Thoracic aorta (tissue), 2 donors: ENCODE measurements at regions not wholly inside any gene's neighbourhood (a gene's known extent, or its start where the extent isn't known, plus 50 kb on each side); places are given as distances from the start of the nearest gene placed in this dataset.

ENCODE experiments used
- ATAC-seq: fragments of 150-250 bp; one replicate; pipeline ENCODE4 v1.8.0; 2017; ENCODE audit warnings: low read depth; ENCODE audit not compliant: insufficient number of reproducible peaks, low FRiP score
- DNase-seq: peaks from one replicate; pipeline ENCODE4 v3.0.0-alpha.2; 2020; ENCODE audit warnings: low spot score
- H3K27ac ChIP-seq, 2 donors: fragments of 200-600 bp; sonication (generic); 1 replicate in 1 of 2; 2 replicates in 1 of 2; pipeline ENCODE4 v1.5.1; 2016; ENCODE audit warnings: mild to moderate bottlenecking in 2 of 2, moderate library complexity in 2 of 2
- H3K27me3 ChIP-seq: fragments of 200-600 bp; sonication (generic); replicated peaks from 2 replicates; pipeline ENCODE4 v1.6.0; 2016; ENCODE audit warnings: mild to moderate bottlenecking; ENCODE audit not compliant: insufficient read depth
- H3K36me3 ChIP-seq: fragments of 200-600 bp; sonication (generic); one replicate; pipeline ENCODE4 v1.5.1; 2016
- H3K4me1 ChIP-seq, 2 donors: fragments of 200-600 bp; sonication (generic); 1 replicate in 1 of 2; 2 replicates in 1 of 2; pipeline versions ENCODE4 v1.5.1 to v1.6.0; 2016; ENCODE audit warnings: low read depth in 2 of 2, mild to moderate bottlenecking in 1 of 2; ENCODE audit not compliant: control insufficient read depth in 1 of 2
- H3K4me3 ChIP-seq: fragments of 200-600 bp; sonication (generic); 2 replicates; pipeline ENCODE4 v1.5.1; 2016; ENCODE audit warnings: mild to moderate bottlenecking
- H3K9me3 ChIP-seq: fragments of 200-600 bp; sonication (generic); 2 replicates; pipeline ENCODE4 v1.5.1; 2016
- TF ChIP-seq, protein P1 (sequence below): fragments of 200-600 bp; sonication (generic); IDR thresholded peaks from one replicate; pipeline ENCODE4 v1.5.1; 2019; ENCODE audit warnings: antibody characterized with exemption

DNA sequence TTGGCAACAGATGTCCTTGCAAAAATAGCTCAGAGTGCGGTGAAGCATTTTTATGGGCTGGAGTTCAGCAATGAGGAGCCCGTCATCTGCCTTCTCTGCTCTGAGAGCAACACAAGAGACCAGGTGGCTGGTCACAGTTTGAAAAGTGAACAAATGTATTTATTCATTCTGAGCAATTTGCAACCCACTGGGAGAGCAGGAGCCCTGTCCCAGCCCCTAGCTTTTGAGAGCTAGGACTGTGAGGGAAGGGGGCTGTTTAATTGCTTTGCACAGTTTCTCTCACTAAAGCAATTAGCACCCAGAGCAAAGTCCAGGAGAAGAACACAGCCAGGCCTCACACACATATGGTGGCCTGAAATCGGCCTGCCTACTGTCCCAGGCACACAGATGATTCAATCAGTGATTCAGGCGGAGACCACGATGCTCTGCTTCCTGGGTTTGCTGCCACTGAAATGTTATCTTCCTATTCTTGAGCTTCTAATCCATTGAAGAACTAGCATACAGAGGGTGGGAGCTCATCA lies 646.1 kb upstream of the ACVR2A start:
- no peaks in the 10 kb centered on the region for H3K9me3 ChIP-seq
- no peaks in the 10 kb centered on the region for H3K36me3 ChIP-seq
- H3K27me3 ChIP-seq = no peaks in the 10 kb centered on the region
- ATAC-seq = no peak
- H3K27ac ChIP-seq = no peak overlapping the region
- no peaks in the 10 kb centered on the region for H3K4me1 ChIP-seq
- DNase-seq = no peak
- H3K4me3 ChIP-seq = no peak overlapping the region
- TF ChIP-seq, protein P1, sequence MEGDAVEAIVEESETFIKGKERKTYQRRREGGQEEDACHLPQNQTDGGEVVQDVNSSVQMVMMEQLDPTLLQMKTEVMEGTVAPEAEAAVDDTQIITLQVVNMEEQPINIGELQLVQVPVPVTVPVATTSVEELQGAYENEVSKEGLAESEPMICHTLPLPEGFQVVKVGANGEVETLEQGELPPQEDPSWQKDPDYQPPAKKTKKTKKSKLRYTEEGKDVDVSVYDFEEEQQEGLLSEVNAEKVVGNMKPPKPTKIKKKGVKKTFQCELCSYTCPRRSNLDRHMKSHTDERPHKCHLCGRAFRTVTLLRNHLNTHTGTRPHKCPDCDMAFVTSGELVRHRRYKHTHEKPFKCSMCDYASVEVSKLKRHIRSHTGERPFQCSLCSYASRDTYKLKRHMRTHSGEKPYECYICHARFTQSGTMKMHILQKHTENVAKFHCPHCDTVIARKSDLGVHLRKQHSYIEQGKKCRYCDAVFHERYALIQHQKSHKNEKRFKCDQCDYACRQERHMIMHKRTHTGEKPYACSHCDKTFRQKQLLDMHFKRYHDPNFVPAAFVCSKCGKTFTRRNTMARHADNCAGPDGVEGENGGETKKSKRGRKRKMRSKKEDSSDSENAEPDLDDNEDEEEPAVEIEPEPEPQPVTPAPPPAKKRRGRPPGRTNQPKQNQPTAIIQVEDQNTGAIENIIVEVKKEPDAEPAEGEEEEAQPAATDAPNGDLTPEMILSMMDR = no peak

DNA sequence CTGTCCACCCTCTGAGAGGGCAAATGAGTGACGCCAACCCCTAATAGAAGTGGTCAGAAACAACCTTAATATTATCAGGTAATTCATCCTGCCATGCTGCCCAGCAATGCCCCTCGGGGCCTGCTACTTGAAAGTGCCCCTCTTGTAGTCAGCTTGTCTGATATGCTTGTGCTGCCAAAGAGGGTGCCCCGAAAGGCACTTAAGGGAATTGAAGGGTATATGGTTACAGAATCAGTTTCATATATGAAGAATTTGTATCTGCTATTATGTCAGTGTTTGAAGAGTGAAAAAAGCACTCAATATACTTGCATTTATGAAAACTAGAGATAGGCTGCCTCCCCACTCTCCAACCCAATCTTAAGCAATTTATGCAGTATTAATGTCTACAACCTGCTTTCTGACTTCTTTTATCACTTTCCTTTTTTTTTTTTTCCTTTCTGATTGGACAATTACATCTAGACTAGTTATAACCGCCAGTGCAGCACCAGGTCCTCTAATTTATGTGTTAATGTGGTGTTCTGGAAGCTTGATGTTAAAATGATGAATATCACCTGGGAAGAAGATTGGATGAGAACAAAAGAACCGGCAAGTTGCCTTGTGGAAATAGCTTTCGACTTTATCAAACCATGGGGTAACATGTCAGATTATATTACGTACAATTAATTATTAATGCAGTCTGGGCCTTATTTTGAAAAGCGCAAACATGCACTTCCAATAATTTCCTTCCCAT lies 646.9 kb upstream of the ACVR2A start:
- Histone ChIP-seq H3K27me3 (no peaks in the 10 kb centered on the region), H3K36me3 (no peaks in the 10 kb centered on the region), H3K4me3 (no peak overlapping the region), H3K9me3 (no peaks in the 10 kb centered on the region), H3K4me1 (no peaks in the 10 kb centered on the region), H3K27ac (no peak overlapping the region)
- ATAC-seq = no peak
- TF ChIP-seq, protein P1 = no peak
- DNase-seq = no peak

DNA sequence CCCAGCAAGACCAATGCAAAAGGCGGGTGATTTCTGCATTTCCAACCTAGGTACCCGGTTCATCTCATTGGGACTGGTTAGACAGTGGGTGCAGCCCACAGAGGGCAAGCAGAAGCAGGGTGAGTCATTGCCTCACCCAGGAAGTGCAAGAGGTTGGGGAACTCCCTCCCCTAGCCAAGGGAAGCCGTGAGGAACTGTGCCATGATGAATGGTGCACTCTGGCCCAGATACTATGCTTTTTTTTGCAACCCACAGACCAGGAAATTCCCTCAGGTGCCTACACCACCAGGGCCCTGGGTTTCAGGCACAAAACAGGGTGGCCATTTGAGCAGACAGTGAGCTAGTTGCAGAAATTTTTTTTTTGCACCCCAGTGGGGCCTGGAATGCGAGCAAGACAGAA lies 662.6 kb upstream of the ACVR2A start:
- Histone ChIP-seq H3K27me3 (no peaks in the 10 kb centered on the region), H3K4me3 (no peak overlapping the region), H3K4me1 (no peaks in the 10 kb centered on the region), H3K36me3 (no peaks in the 10 kb centered on the region), H3K9me3 (no peaks in the 10 kb centered on the region), H3K27ac (no peak overlapping the region)
- TF ChIP-seq, protein P1 = no peak
- no peak for DNase-seq
- ATAC-seq = no peak

DNA sequence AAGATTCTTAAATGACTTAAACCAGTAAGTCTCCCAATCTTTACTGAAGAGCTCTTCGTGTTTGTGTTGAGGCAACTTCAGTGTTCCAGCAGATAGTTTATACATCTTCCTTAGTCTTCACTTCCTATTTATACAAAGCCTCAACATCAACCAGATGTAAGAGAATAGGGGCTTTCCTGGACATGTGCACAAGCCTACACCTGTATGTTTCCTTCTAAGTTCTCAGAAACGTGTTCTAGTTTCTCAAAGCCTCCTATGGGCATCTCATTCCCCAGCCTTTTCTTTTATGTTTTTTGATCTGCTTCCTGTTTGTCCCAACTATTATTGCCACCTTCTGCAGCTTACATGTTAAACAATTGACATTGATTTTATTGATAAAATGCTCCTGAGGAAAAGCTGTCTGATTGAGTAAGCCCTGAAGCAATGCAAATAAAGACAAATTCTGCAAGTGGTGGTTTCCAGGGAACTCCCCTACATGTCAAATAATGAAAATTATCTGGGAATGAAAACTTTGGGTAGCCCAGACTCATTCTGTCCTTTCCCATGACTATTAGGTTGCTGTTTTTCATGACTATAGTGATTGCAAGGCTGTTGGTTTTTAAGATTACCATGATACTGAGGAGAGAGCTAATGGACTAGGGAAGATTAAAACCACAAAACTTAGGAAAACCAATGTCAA lies 663.3 kb upstream of the ACVR2A start:
- H3K4me1 ChIP-seq = no peaks in the 10 kb centered on the region
- no peak overlapping the region for H3K27ac ChIP-seq
- no peak overlapping the region for H3K4me3 ChIP-seq
- no peaks in the 10 kb centered on the region for H3K9me3 ChIP-seq
- no peaks in the 10 kb centered on the region for H3K27me3 ChIP-seq
- TF ChIP-seq, protein P1 = no peak
- H3K36me3 ChIP-seq = no peaks in the 10 kb centered on the region
- DNase-seq (no peak), ATAC-seq (no peak)

DNA sequence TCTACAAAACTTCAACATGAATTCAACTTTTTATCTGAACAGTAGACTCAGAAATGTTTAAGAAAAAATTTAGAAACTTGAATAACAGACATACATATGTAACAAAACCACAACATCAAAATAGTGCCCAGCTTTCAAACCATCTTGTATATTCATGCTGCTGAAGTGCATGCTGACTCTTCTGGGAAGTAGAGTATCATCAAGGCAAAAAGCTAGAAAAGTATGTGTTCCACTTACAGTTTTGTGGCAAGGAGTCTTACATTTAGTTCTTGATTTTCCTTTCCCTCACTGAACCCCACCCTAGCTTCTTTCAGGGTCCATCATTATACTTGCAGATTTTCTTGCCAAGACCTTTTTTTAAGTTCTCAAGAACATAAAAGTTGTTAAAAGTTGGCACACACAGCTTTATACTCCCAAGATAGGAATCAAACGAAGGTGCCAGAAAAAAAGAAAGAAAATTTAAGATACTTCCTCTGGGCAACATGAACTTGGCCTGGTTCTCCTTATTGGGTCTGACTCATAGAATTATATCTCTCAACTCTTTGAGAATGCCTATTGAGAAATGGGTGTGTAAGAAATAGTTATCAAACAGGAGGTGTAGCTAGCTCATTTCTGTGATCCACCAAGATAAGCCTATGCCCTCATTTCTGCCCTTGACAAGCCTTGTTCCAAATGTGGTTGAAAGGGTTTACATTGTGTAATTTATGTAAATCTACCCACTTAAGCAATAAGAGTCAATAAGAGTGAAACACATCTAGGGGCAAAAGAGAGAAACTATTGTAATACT lies 667.6 kb upstream of the ACVR2A start:
- ATAC-seq = no peak
- TF ChIP-seq, protein P1 = no peak

More for the DNA sequence above, 667.6 kb upstream of the ACVR2A start:
- no peaks in the 10 kb centered on the region for H3K27me3 ChIP-seq
- no peaks in the 10 kb centered on the region for H3K9me3 ChIP-seq
- H3K27ac ChIP-seq = no peak overlapping the region
- no peak overlapping the region for H3K4me3 ChIP-seq
- H3K4me1 ChIP-seq = no peaks in the 10 kb centered on the region
- H3K36me3 ChIP-seq = no peaks in the 10 kb centered on the region
- no peak for DNase-seq
